Endodermal cell (in vitro differentiated cells): ENCODE measurements at regions not wholly inside any gene's neighbourhood (a gene's known extent, or its start where the extent isn't known, plus 50 kb on each side); places are given as distances from the start of the nearest gene placed in this dataset.

Experiments used
- DNase-seq: peaks from one replicate; pipeline ENCODE4 v3.0.0-alpha.2; 2017
- H3K27ac ChIP-seq: 2 replicates; pipeline ENCODE4 v1.5.1; 2013; ENCODE audit warnings: mild to moderate bottlenecking, low read depth, low read length, moderate library complexity
- H3K27me3 ChIP-seq: 2 replicates; pipeline ENCODE4 v1.6.1; 2013; ENCODE audit warnings: mild to moderate bottlenecking, low read length, moderate library complexity; ENCODE audit not compliant: insufficient read depth, control insufficient read depth, poor library complexity, severe bottlenecking
- H3K36me3 ChIP-seq: 2 replicates; pipeline ENCODE4 v1.7.0; 2013; ENCODE audit warnings: mild to moderate bottlenecking, low read length, moderate library complexity; ENCODE audit not compliant: control insufficient read depth, insufficient read depth
- H3K4me1 ChIP-seq: one replicate; pipeline ENCODE4 v1.7.0; 2013; ENCODE audit warnings: low read length; ENCODE audit not compliant: control insufficient read depth, insufficient read depth
- H3K4me3 ChIP-seq: 2 replicates; pipeline ENCODE4 v1.5.1; 2013; ENCODE audit warnings: mild to moderate bottlenecking, low read length, moderate library complexity
- H3K9ac ChIP-seq: 2 replicates; pipeline ENCODE4 v1.6.1; 2013; ENCODE audit warnings: mild to moderate bottlenecking, low read length, moderate library complexity; ENCODE audit not compliant: poor library complexity, severe bottlenecking; ENCODE audit errors: extremely low read depth
- H3K9me3 ChIP-seq: 2 replicates; pipeline ENCODE4 v1.6.1; 2013; ENCODE audit warnings: mild to moderate bottlenecking, low read length, moderate library complexity; ENCODE audit not compliant: control insufficient read depth
- H3K27ac Mint-ChIP-seq: 2 replicates; pipeline ENCODE4 v1.8.0; 2020; ENCODE audit warnings: mixed read lengths
- H3K27me3 Mint-ChIP-seq: 2 replicates; pipeline ENCODE4 v1.8.0; 2021; ENCODE audit warnings: mild to moderate bottlenecking, mixed read lengths; ENCODE audit not compliant: insufficient read depth
- H3K36me3 Mint-ChIP-seq: 2 replicates; pipeline ENCODE4 v1.8.0; 2020; ENCODE audit warnings: low read depth, mixed read lengths
- H3K4me1 Mint-ChIP-seq: 2 replicates; pipeline ENCODE4 v1.8.0; 2020; ENCODE audit warnings: mixed read lengths
- H3K4me3 Mint-ChIP-seq: 2 replicates; pipeline ENCODE4 v1.8.0; 2020; ENCODE audit warnings: mild to moderate bottlenecking, moderate library complexity, mixed read lengths
- H3K9me3 Mint-ChIP-seq: 2 replicates; pipeline ENCODE4 v1.8.0; 2020; ENCODE audit warnings: mild to moderate bottlenecking, mixed read lengths
- WGBS, 2 experiments: methylation state at CpG; one replicate each; pipeline versions ENCODE4 v1.1.5 to v1.1.7; 2013; ENCODE audit warnings: missing lambda C conversion rate in 2 of 2, mixed read lengths in 1 of 2; ENCODE audit not compliant: insufficient coverage in 1 of 2, insufficient read length in 1 of 2; 5-methylcytosine and 5-hydroxymethylcytosine counted together
- TF ChIP-seq, protein P1 (sequence below): fragments of 200-600 bp; sonication (generic); conservative IDR thresholded peaks from 2 replicates; pipeline ENCODE4 v1.5.0; 2021; ENCODE audit warnings: antibody characterized with exemption, mild to moderate bottlenecking

DNA sequence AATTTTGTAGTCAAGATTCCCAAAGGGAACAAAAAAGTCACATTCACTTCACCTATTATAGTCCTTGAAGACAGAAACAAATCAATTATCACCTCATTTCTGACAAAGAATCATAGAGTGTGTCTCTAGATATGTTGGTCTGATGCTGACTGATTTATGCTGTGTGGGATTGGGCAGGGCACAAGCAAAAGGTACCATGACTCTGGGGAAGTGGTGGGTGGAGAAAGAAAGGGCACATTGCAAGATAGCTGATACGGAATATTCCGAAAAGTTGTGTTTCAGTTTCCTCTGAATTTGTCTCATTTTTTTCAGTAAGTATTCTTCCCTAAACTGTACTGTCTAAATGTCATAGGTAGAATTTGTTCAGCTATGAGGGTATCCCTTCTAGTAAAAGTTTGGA, 268.0 kb downstream of the MREG start:
- Mint-ChIP-seq H3K36me3 (no peaks in the 10 kb centered on the region), H3K4me1 (peaks cover 25% of the 10 kb centered on the region), H3K27me3 (no peaks in the 10 kb centered on the region), H3K9me3 (no peaks in the 10 kb centered on the region), H3K4me3 (no peak overlapping the region), H3K27ac (no peak overlapping the region)
- H3K36me3 ChIP-seq = no peaks in the 10 kb centered on the region
- no peak overlapping the region for H3K9ac ChIP-seq
- no peak for DNase-seq
- H3K4me3 ChIP-seq = no peak overlapping the region
- no peak overlapping the region for H3K27ac ChIP-seq
- 96% methylated on average over 2 of the region's 2 CpGs; no CpG with 5 or more reads in 1 of the 2 experiments for WGBS, 2 experiments
- TF ChIP-seq, protein P1, sequence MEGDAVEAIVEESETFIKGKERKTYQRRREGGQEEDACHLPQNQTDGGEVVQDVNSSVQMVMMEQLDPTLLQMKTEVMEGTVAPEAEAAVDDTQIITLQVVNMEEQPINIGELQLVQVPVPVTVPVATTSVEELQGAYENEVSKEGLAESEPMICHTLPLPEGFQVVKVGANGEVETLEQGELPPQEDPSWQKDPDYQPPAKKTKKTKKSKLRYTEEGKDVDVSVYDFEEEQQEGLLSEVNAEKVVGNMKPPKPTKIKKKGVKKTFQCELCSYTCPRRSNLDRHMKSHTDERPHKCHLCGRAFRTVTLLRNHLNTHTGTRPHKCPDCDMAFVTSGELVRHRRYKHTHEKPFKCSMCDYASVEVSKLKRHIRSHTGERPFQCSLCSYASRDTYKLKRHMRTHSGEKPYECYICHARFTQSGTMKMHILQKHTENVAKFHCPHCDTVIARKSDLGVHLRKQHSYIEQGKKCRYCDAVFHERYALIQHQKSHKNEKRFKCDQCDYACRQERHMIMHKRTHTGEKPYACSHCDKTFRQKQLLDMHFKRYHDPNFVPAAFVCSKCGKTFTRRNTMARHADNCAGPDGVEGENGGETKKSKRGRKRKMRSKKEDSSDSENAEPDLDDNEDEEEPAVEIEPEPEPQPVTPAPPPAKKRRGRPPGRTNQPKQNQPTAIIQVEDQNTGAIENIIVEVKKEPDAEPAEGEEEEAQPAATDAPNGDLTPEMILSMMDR = no peak
- peaks cover 3% of the 10 kb centered on the region for H3K4me1 ChIP-seq
- no peaks in the 10 kb centered on the region for H3K27me3 ChIP-seq
- H3K9me3 ChIP-seq = no peaks in the 10 kb centered on the region

DNA sequence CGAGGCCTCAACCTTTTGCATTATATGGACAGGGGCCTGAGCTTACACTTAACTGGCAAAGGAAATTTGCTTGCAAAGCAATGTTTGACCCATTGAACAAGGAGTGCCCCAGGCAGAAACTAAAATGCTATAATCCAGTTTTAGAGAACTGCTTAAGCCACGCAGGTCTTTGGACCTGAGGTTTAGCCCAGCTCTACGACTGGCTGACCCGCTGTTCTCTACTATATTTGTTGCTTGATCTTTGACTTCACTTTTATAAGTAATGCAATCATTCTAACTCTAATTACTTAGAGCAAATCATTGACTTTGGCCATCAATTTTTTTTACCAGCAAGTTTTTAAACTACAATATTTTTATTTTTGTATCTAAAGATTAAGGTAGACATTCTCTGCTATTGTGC, 268.8 kb downstream of the MREG start:
- Mint-ChIP-seq H3K27me3 (no peaks in the 10 kb centered on the region), H3K27ac (no peak overlapping the region), H3K4me1 (peaks cover 31% of the 10 kb centered on the region), H3K36me3 (no peaks in the 10 kb centered on the region), H3K4me3 (no peak overlapping the region), H3K9me3 (no peaks in the 10 kb centered on the region)
- 82 to 97% methylated on average over 2 to 4 of the region's 4 CpGs for WGBS, 2 experiments
- H3K9ac ChIP-seq = no peak overlapping the region
- TF ChIP-seq, protein P1 = no peak
- H3K4me3 ChIP-seq = no peak overlapping the region
- peaks cover 3% of the 10 kb centered on the region for H3K4me1 ChIP-seq
- H3K36me3 ChIP-seq = no peaks in the 10 kb centered on the region
- no peaks in the 10 kb centered on the region for H3K27me3 ChIP-seq
- DNase-seq = no peak
- no peaks in the 10 kb centered on the region for H3K9me3 ChIP-seq
- no peak overlapping the region for H3K27ac ChIP-seq

DNA sequence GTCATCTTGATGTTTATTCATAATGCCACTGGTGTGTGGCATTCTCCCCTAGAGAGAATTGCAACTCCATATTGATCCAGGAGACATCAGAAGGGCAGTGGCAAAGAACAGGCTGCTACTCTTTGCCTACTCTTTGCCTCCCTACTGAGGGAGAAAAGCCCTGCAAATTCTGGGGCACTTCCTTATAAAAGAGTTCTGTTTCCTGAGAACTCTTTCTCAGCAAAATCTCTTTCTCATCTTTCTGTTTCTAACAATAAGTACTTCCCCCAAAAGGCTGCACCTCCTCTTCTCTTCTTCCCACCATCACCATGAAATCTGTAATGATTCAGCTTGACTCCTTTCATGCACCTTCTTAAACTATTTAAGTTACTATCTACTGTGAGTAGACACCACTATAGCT, 270.3 kb downstream of the MREG start:
- peaks cover 30% of the 10 kb centered on the region for H3K4me1 Mint-ChIP-seq

More for the DNA sequence above, 270.3 kb downstream of the MREG start:
- no peaks in the 10 kb centered on the region for H3K9me3 Mint-ChIP-seq
- no peaks in the 10 kb centered on the region for H3K27me3 ChIP-seq
- no peaks in the 10 kb centered on the region for H3K36me3 ChIP-seq
- H3K4me3 ChIP-seq = no peak overlapping the region
- TF ChIP-seq, protein P1 = no peak
- H3K4me1 ChIP-seq = peaks cover 3% of the 10 kb centered on the region
- peaks cover 4% of the 10 kb centered on the region for H3K9me3 ChIP-seq
- no peak overlapping the region for H3K27ac Mint-ChIP-seq
- DNase-seq = no peak
- no peak overlapping the region for H3K4me3 Mint-ChIP-seq
- H3K9ac ChIP-seq = no peak overlapping the region
- H3K27me3 Mint-ChIP-seq = no peaks in the 10 kb centered on the region
- H3K36me3 Mint-ChIP-seq = no peaks in the 10 kb centered on the region
- H3K27ac ChIP-seq = no peak overlapping the region
